NB4 (cell line): ENCODE measurements at regions not wholly inside any gene's neighbourhood (a gene's known extent, or its start where the extent isn't known, plus 50 kb on each side); places are given as distances from the start of the nearest gene placed in this dataset.
A peak's percentile ranks its signal among the peaks of the same experiment; 100 is the strongest.

Source experiments
- DNase-seq: peaks from one replicate; pipeline ENCODE4 v3.0.0; 2010; ENCODE audit warnings: low read depth
- H3K4me3 ChIP-seq: one replicate; pipeline ENCODE4 v1.5.1; 2011; ENCODE audit warnings: mild to moderate bottlenecking, low read depth, low read length, moderate library complexity
- MYC ChIP-seq: IDR thresholded peaks from 2 replicates; pipeline ENCODE4 v1.6.1; 2011; ENCODE audit warnings: low read depth, low read length
- POLR2A ChIP-seq: IDR thresholded peaks from 2 replicates; pipeline ENCODE4 v1.6.1; 2011; ENCODE audit warnings: mild to moderate bottlenecking; ENCODE audit not compliant: insufficient read length; ENCODE audit errors: extremely low read depth
- TF ChIP-seq, protein P1 (sequence below): IDR thresholded peaks from 2 replicates; pipeline ENCODE4 v1.6.1; 2011; ENCODE audit warnings: low read depth, low read length
- TF ChIP-seq, protein P2 (sequence below): IDR thresholded peaks from one replicate; pipeline ENCODE4 v1.5.1; 2012; ENCODE audit warnings: low read depth, low read length

DNA sequence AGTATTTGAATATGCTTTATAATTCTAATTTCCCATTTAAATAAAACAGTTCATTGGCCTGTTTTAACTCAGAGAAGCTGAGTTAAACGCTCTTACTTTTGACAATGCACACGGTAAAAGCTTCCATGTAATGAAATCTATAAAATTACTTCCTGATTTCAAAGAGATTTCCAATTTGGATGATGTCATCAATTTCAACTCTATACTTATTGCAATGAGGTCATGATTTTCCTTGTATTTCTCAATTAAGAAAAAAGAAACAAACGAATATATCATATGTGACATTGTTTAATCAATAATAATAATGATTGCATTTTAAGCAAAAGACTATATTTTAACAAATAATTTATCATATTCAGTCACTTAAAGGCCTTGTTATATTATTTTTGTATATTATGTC, 926.1 kb upstream of the MANEA start:
- TF ChIP-seq, protein P1, sequence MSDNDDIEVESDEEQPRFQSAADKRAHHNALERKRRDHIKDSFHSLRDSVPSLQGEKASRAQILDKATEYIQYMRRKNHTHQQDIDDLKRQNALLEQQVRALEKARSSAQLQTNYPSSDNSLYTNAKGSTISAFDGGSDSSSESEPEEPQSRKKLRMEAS = no peak
- TF ChIP-seq, protein P2, sequence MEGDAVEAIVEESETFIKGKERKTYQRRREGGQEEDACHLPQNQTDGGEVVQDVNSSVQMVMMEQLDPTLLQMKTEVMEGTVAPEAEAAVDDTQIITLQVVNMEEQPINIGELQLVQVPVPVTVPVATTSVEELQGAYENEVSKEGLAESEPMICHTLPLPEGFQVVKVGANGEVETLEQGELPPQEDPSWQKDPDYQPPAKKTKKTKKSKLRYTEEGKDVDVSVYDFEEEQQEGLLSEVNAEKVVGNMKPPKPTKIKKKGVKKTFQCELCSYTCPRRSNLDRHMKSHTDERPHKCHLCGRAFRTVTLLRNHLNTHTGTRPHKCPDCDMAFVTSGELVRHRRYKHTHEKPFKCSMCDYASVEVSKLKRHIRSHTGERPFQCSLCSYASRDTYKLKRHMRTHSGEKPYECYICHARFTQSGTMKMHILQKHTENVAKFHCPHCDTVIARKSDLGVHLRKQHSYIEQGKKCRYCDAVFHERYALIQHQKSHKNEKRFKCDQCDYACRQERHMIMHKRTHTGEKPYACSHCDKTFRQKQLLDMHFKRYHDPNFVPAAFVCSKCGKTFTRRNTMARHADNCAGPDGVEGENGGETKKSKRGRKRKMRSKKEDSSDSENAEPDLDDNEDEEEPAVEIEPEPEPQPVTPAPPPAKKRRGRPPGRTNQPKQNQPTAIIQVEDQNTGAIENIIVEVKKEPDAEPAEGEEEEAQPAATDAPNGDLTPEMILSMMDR = no peak

DNA sequence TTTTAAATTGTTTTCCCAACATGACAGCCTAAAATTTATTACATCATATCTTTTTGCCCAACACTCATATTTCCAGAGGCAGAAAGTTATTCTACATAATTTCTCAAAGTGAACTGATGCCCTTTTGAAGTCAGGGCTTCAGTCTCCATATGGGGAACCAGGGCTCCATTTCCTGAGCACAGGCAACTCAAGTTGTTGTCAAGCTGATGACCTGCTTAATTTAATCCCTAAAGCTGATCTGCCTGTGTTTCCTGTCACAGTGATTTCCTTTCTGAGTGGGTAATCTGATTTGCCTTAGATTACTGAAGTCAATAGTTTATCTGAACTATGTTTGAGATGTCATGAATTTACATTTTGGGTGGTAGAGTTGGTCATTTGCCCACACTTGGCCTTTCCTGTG, 932.1 kb upstream of the MANEA start:
- TF ChIP-seq, protein P1 = no peak
- TF ChIP-seq, protein P2 = no peak
- DNase-seq = no peak
- H3K4me3 ChIP-seq = no peak overlapping the region

More for the DNA sequence above, 926.1 kb upstream of the MANEA start:
- DNase-seq = no peak
- H3K4me3 ChIP-seq = no peak overlapping the region

DNA sequence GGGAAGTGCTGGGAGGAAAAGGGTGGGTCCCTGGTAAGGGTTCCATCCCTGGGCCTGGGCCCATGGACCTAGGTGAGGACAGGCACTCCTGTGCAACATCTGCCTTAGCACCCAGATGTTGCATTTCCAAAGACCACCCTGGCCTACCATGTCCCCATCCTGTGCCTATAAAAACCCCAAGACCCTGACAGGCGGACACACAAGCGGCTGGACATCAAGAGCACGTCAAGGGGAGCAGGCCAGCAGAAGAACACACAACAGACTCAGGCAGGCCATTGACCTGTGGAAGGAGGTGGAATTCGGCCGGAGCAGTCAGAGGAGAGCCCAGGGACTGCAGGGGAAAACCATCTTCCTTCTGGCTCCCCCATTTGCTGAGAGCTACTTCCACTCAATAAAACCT, 937.8 kb upstream of the MANEA start:
- TF ChIP-seq, protein P2 = no peak
- TF ChIP-seq MYC (no peak), POLR2A (no peak)
- TF ChIP-seq, protein P1 = no peak
- no peak overlapping the region for H3K4me3 ChIP-seq
- DNase-seq = no peak

DNA sequence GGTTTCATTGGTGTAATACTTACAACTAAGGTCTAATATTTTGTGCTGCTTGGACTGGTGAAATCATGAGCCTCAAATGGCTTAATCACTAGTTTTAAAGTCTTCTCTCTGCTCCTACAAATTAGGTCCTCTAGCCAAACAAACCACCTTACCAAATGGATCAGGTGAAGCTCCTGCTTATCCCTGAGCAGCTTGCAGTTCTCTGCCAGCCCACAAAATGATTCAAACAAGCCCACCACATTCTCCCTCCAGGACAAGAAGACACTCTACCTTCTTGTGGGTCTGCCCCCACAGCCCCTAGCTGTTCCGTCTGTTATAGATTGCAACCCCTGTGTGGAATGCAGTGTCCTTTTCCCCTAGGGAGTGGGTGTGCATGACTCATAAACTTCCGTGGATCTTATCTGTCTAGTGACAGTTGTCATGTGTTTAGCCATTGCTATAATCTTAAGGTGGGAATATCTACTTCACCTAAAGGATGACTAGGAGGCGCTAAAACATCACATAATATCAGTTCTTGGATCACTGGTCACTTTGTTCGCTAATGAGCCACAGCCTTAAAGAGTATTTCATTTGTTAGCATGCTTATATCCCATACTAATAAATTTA, 940.5 kb upstream of the MANEA start:
- DNase-seq = peak; percentile 49
- TF ChIP-seq, protein P2 = peak; percentile 16
- TF ChIP-seq MYC = no peak
- H3K4me3 ChIP-seq = no peak overlapping the region

DNA sequence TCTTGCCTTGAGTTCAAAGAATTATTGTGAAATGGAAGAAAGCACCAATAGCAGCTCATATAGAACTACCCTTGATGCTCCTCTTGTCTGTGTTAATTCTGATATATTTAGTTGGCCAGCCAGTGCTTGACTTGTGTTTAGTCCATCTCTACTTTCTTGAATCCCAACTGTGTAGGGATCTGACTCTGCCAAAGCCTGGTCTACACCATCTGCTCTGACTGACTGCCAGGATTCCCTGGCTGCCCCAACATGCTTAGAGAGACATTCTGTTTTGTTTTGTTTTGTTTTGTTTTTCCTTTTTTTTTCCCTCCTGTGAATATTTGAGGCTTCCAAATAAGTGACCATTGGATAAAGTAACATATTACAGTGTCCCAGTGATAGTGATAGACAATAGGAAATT, 953.7 kb upstream of the MANEA start:
- TF ChIP-seq, protein P2 = no peak
- TF ChIP-seq MYC (no peak), POLR2A (no peak)
- TF ChIP-seq, protein P1 = no peak
- no peak overlapping the region for H3K4me3 ChIP-seq
- DNase-seq = no peak

DNA sequence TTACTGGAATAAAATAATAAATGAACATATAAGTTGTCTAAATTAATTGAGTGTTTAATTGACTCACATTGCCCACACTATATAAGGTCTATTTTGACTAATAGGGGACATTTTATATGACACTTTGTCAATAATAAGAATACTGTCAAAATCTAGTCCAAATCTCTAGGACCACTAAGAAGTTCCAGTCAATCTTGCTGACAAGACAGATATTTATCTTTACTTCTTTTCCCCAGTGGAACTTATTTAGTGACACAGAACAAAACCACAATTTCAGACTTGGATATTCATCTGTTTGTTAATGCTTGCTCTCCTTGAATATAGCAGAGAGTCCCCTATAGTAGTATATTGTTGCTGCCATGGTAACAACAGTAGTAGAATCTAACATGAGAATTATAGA, 954.6 kb upstream of the MANEA start:
- no peak for DNase-seq
- H3K4me3 ChIP-seq = no peak overlapping the region
- TF ChIP-seq, protein P2 = no peak
- TF ChIP-seq, protein P1 = no peak
- no peak for TF ChIP-seq MYC
